HG03460 (cell line): ENCODE measurements at regions not wholly inside any gene's neighbourhood (a gene's known extent, or its start where the extent isn't known, plus 50 kb on each side); places are given as distances from the start of the nearest gene placed in this dataset.
"Not testable (repeated sequence)": the region's sequence is repeated elsewhere in the genome, so short reads cannot be mapped to it uniquely, and the experiment has no call there.

Experiments
- ATAC-seq: cut with Tn5 transposase; IDR thresholded peaks from one replicate; pipeline ENCODE4 v1.9.1; 2021; ENCODE audit not compliant: unreplicated experiment

GRCh38 chr12:116360579-116361413 is 83.3 kb upstream of the MED13L start:
- no peak for ATAC-seq

DNA sequence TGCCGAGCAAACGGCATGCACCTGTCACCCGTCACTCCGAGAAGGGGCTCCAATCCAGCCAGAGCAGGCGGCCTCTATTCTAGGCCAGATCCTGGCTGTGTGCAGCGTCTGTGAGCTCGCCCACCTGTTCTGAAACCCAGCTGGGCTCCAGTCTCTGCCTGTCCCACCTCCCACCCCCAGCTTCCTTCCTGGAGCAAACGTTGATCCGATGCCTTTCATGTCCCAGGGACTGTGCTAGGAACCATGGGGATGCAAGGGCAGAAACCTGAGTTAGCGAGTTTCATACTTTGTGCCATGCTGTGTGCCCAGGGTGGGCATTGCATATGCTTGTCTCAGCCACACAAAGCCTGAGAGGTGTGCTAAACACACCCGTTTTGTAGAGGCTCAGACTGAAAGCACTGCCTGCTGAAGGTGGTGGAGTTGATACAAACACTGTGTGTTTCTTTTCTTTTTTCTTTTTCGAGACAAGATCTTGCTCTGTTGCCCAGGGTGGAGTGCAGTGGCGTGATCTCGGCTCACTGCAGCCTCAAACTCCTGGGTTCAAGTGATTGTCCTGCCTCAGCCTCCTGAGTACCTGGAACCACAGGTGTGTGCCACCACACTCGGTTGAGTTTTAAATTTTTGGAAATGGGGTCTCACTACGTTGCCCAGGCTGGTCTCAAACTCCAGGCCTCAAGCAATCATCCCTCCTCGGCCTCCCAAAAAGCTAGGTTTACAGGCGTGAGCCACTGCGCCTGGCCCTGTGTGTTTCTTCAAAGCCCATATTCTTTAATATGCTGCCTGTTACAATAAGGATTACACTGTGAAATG is 84.1 kb upstream of the MED13L start:
- ATAC-seq = no peak

- ATAC-seq = no peak
These were observed 87.6 kb upstream of the MED13L start for GRCh38 chr12:116365114-116365513.

DNA sequence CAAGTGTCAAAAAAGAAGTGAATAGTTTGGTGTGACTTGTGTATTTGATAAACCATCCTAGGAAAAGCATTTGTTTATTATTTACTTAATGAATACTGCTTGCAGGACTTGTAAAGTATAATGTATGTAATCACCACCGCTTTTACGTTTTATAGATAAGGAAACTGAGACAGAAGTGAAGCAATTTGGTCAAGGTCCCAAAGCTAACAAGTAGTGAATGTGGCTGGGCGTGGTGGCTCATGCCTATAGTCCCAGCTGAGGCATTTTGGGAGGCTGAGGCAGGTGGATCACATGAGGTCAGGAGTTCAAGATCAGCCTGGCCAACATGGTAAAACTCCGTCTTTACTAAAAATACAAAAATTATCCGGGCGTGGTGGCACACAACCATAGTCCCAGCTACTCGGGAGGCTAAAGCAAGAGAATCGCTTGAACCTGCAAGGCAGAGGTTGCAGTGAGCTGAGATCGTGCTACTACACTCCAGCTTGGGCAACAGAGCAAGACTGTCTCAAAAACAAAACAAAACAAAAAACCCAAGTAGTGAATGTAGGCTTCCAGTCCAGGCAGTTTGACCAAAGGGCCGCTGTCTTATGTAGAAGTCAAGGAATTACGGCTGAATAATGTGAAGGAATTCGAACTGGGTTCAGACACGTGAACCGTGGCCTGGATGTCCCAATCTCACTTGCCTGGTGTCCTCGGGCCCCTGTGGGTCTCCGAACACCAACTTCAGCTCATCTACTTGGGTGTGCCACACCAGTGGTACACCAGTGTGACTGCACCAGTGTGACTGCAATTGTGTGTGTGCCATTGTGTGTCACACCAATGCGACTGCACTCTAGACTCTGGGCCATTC is 88.3 kb upstream of the MED13L start:
- no peak for ATAC-seq

GRCh38 chr12:116366456-116366776 is 88.9 kb upstream of the MED13L start:
- ATAC-seq = no peak

- ATAC-seq = no peak
These were observed 89.3 kb upstream of the MED13L start for GRCh38 chr12:116366824-116367223.

DNA sequence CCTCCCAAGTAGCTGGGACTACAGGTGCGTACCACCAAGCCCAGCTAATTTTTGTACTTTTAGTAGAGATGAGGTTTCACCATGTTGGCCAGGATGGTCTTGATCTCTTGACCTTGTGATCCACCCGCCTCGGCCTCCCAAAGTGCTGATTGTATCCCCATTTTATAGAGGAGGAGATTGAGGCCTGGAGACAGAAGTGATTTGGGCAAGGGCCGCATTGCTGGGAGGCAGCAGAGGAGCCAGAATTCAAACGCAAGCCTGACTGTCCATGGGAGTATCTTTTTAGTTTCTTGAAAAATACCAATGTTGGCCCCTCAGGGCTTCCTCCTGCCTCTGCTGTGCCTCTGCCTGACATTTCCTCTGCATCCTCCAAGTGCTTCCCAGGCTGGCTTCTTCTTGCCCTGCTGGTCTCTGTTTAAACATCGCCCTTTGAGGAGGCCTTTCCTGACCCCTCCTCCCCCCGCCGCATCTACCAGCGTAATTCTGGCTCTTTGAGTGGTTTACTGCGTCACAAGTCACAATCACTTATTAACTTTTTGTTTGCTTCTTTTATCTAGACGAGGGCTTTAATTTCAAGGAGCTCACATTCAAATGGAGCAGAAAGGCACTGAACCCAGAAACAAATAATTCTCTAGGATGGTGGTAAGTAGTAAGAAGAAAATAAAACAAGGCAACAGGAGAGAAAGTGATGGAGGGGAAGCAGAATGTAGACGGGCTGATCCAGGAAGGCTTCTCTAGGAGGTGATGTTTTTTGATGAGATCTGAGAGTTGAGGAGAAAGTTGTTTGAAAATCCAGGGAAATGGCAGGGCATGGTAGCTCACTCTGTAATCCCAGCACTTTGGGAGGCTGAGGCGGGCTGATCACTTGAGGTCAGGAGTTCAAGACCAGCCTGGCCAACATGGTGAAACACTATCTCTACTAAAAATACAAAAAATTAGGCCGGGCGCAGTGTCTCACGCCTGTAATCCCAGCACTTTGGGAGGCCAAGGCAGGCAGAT is 91.0 kb upstream of the MED13L start:
- no peak for ATAC-seq

- ATAC-seq = no peak
These were observed 92.5 kb upstream of the MED13L start for GRCh38 chr12:116370004-116370404.

DNA sequence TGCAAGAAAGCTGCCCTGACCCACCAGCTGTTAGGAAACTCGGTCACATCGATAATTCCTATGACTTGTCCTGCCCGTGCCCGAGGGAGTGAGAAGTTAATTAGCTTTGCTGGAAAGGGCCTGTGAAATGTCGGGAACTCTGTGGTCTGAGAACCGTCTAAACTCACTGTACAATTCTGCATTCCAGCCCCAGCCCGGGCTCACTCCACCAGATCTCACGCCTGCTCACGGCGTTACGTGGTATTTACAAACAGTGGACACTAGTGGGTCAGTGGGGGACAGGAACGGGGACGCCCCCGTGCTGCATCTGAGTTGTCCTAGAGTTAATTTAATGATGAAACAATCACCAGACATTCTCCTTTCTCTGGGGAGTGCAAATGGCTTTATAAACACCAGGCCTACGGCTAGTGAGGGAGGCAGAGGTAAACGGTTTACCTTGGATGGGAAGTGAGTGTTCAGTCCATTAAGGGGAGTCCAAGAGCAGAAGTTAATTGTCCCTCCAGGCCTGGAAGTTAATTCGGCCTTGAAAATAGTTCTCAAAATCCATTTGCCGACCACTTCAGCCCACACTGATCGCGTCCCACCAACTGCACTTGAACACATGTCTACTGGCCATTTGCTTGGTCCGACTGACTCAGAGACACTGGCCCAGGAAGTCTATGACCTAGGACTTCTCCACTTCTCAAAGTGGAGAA is 93.5 kb upstream of the MED13L start:
- ATAC-seq = no peak

- no peak for ATAC-seq
These were observed 95.3 kb upstream of the MED13L start for GRCh38 chr12:116372815-116373214.

GRCh38 chr12:116373572-116374206 is 96.2 kb upstream of the MED13L start:
- ATAC-seq = no peak

DNA sequence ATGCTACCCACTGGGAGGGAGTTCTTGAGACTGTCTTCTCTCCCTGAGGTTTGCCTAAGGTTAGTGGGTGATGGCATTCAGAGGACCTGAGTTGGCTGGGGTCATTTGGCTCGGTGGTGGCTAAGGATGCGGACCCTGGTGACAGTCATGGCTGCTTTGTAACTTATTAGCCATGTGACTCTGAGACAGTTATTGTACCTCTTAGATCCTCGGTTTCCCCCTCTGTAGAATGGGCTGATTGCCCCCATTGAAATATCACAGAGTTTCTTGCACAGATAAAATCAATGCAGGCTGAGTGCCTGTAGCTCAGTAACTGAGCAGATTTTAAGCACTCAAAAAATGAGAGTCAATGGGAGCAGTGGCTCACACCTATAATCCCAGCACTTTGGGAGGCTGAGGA is 96.7 kb upstream of the MED13L start:
- ATAC-seq = no peak

GRCh38 chr12:116375278-116375842 is 97.9 kb upstream of the MED13L start:
- ATAC-seq = no peak

DNA sequence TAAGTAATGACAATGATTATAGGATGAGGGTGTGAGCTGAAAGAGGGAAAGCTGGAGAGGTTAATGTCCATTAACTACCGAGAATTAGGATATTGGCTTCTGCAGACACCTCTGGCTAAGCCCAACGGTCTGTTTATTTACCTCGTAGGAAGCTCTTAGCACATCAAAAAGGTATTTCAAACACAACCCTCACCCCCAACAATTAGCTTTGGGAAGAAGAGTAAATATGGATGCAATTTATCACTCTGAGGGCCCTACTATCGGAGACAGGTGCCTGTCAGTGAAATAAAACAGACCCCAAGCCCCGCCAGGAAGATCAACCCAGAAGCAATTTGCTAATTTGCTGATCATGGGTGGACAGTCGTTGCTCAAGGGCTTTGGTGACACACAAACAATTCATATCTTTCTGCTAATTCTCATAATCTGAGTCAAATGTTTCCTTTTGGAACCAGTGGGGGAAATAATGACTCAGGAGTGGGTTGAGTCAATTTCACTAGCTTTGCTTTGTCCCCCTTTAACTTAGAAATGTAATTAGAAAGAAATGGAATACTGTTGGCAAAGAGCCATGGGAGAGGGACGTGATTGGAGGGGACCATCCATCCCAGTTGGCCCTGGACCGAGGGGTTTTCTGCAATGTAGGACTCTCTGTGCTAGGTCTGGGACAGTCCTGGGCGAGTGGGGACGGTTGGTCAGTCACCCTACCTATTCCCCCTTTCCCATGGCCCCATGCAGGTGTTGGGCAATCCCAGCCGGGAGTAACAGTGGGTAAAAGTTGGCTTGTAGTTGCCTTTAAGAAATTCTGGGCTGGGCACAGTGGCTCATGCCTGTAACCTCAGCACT is 99.1 kb upstream of the MED13L start:
- ATAC-seq = no peak

DNA sequence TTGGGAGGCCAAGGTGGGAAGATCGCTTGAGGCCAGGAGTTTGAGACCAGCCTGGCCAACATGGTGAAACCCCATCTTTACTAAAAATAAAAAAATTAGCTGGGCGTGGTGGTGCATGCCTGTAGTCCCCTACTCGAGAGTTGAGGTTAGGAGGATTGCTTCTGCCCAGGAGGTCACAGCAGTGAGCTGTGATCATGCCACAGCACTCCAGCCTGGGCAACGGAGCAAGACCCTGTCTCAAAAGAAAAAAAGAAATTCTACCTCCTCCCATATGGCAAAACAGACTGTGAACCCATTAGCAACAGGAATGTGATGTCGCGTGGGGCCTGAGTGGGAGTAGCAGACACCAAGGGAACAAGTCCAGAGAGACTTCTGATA is 99.7 kb upstream of the MED13L start:
- not testable (repeated sequence) for ATAC-seq

DNA sequence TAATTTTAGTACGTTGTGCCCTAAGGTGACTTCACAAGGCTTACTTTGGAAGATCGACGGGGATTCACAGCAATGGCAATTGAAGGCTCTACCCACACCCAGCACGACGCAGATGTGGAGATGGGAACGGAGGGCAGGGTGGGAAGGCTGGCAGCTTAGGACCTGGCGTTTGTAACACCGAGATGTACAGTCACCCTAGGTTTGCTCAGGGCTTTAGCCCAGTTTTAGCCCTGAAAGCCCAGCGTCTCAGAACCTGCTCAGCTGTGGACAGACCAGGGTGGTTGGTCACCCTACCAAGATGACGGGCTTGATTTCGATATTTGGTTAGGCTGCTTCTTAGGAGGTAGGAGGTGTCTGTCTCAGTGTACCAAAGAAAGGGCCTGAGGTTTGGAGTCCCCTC is 100.5 kb upstream of the MED13L start:
- no peak for ATAC-seq

DNA sequence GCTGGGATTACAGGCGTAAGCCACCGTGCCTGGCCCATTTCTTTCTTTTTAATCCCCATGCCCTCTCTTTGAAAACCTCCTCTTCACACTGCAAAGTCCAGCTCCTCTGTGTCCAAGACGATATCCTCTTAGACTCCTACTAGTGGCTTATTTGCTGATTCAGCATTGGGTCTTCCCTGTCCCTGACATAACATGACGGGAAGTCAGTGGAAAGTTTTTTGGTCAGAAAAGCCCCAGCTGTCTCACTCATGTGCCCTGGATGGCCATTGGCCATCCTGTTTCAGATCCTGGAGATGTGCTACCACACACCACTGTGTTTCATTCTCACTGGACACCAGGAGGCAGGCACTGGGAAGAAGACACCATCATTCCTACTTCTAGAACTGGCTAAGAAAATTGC is 102.6 kb upstream of the MED13L start:
- no peak for ATAC-seq

DNA sequence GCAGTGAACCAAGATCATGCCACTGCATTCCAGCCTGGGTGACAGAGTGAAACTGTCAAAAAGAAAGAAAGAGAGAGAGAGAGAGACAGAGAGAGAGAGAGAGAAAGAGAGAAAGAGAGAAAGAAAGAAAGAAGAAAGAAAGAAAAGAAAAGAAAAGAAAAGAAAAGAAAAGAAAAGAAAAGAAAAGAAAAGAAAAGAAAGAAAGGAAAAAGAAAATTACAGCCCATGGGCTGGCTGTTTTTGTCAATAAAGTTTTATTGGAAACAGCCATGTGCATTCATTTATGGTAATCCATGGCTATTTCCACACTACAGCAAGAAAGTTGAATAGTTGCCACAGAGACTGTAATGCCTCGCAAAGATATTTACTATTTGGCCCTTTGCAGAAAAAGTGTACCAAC is 103.2 kb upstream of the MED13L start:
- ATAC-seq = not testable (repeated sequence)
